Panc1 (cell line): ENCODE measurements at regions not wholly inside any gene's neighbourhood (a gene's known extent, or its start where the extent isn't known, plus 50 kb on each side); places are given as distances from the start of the nearest gene placed in this dataset.

Experiments used
- ATAC-seq: fragments of 200-7000 bp; cut with Tn5 transposase; 2 replicates; pipeline ENCODE4 v1.9.1; 2020; ENCODE audit warnings: mild to moderate bottlenecking, moderate library complexity
- BruUV-seq: library from RNA; stranded (reverse); fragments of 400-500 nt; replicated peaks from 2 replicates; lab custom pipeline; 2021; lab: Mats Ljungman, UMichigan
- CTCF ChIA-PET: fragments of 300-600 bp; sonication (Branson Sonifier 250); formaldehyde crosslinking; loops from one replicate; lab custom pipeline; 2022; ENCODE audit warnings: antibody characterized with exemption; lab: Charles Lee
- POLR2A ChIA-PET: fragments of 300-600 bp; sonication (Branson Sonifier 250); formaldehyde crosslinking; loops from one replicate; lab custom pipeline; 2022; ENCODE audit warnings: antibody characterized with exemption; lab: Charles Lee
- DNase-seq: peaks from one replicate; pipeline ENCODE4 v3.0.0-alpha.2; 2010; ENCODE audit warnings: low read depth, low spot score
- H3K27ac ChIP-seq: 2 replicates; pipeline ENCODE4 v1.5.1; 2011; ENCODE audit warnings: mild to moderate bottlenecking, low read length, inconsistent platforms
- H3K27me3 ChIP-seq: fragments of 200-500 bp; sonication (Bioruptor generic); 2 replicates; pipeline ENCODE4 v1.6.0; 2014; ENCODE audit warnings: low read length, inconsistent platforms; ENCODE audit not compliant: control insufficient read depth, insufficient read depth
- H3K36me3 ChIP-seq: fragments of 200-500 bp; sonication (Bioruptor generic); 2 replicates; pipeline ENCODE4 v1.5.1; 2014; ENCODE audit warnings: inconsistent platforms, mild to moderate bottlenecking, low read length, moderate library complexity; ENCODE audit not compliant: control insufficient read depth, insufficient read depth
- H3K4me1 ChIP-seq: 2 replicates; pipeline ENCODE4 v1.5.1; 2011; ENCODE audit warnings: inconsistent platforms, mild to moderate bottlenecking, low read length, moderate library complexity; ENCODE audit not compliant: control insufficient read depth, insufficient read depth
- H3K4me3 ChIP-seq, 2 experiments: 2 replicates each; pipeline ENCODE4 v1.5.1; 2011 to 2012; ENCODE audit warnings: low read depth in 2 of 2, low read length in 2 of 2, mild to moderate bottlenecking in 2 of 2, inconsistent platforms in 1 of 2, moderate library complexity in 1 of 2
- H3K9me3 ChIP-seq: fragments of 200-500 bp; sonication (Bioruptor generic); 2 replicates; pipeline ENCODE4 v1.5.1; 2014; ENCODE audit warnings: low read depth, mild to moderate bottlenecking, inconsistent platforms, low read length, moderate library complexity; ENCODE audit not compliant: control insufficient read depth, insufficient read depth
- POLR2AphosphoS5 ChIP-seq: IDR thresholded peaks from 2 replicates; pipeline ENCODE4 v1.6.1; 2012; ENCODE audit warnings: mild to moderate bottlenecking, low read depth, low read length, moderate library complexity
- SIN3A ChIP-seq: IDR thresholded peaks from 2 replicates; pipeline ENCODE4 v1.6.1; 2012; ENCODE audit warnings: low read depth, mild to moderate bottlenecking, low read length, moderate library complexity, borderline replicate concordance; ENCODE audit not compliant: insufficient read depth
- TCF7L2 ChIP-seq: IDR thresholded peaks from 2 replicates; pipeline ENCODE4 v1.6.1; 2011; ENCODE audit warnings: mild to moderate bottlenecking, low read depth, low read length, inconsistent platforms
- in situ Hi-C: cut with HindIII; loops from 2 replicates; pipeline ENCODE4 v1.10.0; 2016; ENCODE audit warnings: low sequenced_read_pairs, low pct_unique_long_range_greater_than_20kb
- intact Hi-C: fragments of 100-400 bp; cut with micrococcal nuclease; formaldehyde crosslinking; loops from one replicate; pipeline ENCODE4 v1.10.0; 2022; ENCODE audit not compliant: unreplicated experiment
- TF ChIP-seq, protein P1 (sequence below), 2 experiments: IDR thresholded peaks; 2 replicates each; pipeline ENCODE4 v1.6.1; 2011 to 2012; ENCODE audit warnings: low read depth in 2 of 2, control low read depth in 1 of 2, low read length in 1 of 2, mild to moderate bottlenecking in 1 of 2, moderate library complexity in 1 of 2; ENCODE audit not compliant: insufficient read depth in 1 of 2
- TF ChIP-seq, protein P2 (sequence below): fragments of 450-650 bp; IDR thresholded peaks from 2 replicates; pipeline ENCODE4 v1.5.1; 2017; ENCODE audit warnings: mild to moderate bottlenecking

GRCh38 chr20:50391444-50392137, 118.6 kb upstream of the PTPN1 start:
- in situ Hi-C loops (no loop called here), intact Hi-C loops (no loop called here)
- no peaks in the 10 kb centered on the region for H3K27me3 ChIP-seq
- no peaks in the 10 kb centered on the region for H3K9me3 ChIP-seq
- TF ChIP-seq, protein P1, sequence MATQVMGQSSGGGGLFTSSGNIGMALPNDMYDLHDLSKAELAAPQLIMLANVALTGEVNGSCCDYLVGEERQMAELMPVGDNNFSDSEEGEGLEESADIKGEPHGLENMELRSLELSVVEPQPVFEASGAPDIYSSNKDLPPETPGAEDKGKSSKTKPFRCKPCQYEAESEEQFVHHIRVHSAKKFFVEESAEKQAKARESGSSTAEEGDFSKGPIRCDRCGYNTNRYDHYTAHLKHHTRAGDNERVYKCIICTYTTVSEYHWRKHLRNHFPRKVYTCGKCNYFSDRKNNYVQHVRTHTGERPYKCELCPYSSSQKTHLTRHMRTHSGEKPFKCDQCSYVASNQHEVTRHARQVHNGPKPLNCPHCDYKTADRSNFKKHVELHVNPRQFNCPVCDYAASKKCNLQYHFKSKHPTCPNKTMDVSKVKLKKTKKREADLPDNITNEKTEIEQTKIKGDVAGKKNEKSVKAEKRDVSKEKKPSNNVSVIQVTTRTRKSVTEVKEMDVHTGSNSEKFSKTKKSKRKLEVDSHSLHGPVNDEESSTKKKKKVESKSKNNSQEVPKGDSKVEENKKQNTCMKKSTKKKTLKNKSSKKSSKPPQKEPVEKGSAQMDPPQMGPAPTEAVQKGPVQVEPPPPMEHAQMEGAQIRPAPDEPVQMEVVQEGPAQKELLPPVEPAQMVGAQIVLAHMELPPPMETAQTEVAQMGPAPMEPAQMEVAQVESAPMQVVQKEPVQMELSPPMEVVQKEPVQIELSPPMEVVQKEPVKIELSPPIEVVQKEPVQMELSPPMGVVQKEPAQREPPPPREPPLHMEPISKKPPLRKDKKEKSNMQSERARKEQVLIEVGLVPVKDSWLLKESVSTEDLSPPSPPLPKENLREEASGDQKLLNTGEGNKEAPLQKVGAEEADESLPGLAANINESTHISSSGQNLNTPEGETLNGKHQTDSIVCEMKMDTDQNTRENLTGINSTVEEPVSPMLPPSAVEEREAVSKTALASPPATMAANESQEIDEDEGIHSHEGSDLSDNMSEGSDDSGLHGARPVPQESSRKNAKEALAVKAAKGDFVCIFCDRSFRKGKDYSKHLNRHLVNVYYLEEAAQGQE (IDR thresholded peaks at IDR 0.05; ENCODE audit: insufficient read depth in 1 of 2, low read depth in 2 of 2, low read length in 1 of 2) = no peak
- TF ChIP-seq SIN3A = no peak
- TF ChIP-seq TCF7L2 = no peak
- TF ChIP-seq, protein P2, sequence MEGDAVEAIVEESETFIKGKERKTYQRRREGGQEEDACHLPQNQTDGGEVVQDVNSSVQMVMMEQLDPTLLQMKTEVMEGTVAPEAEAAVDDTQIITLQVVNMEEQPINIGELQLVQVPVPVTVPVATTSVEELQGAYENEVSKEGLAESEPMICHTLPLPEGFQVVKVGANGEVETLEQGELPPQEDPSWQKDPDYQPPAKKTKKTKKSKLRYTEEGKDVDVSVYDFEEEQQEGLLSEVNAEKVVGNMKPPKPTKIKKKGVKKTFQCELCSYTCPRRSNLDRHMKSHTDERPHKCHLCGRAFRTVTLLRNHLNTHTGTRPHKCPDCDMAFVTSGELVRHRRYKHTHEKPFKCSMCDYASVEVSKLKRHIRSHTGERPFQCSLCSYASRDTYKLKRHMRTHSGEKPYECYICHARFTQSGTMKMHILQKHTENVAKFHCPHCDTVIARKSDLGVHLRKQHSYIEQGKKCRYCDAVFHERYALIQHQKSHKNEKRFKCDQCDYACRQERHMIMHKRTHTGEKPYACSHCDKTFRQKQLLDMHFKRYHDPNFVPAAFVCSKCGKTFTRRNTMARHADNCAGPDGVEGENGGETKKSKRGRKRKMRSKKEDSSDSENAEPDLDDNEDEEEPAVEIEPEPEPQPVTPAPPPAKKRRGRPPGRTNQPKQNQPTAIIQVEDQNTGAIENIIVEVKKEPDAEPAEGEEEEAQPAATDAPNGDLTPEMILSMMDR = no peak
- TF ChIP-seq POLR2AphosphoS5 = no peak
- ATAC-seq = no peak
- no peaks in the 10 kb centered on the region; the same call in 1 of the 2 replicates for H3K4me1 ChIP-seq
- DNase-seq = no peak
- H3K4me3 ChIP-seq = no peak overlapping the region
- ChIA-PET POLR2A (no interaction called here), CTCF (no interaction called here)
- no peak overlapping the region for H3K27ac ChIP-seq
- BruUV-seq = no TSS peak
- H3K36me3 ChIP-seq = no peaks in the 10 kb centered on the region

- BruUV-seq = no TSS peak
- no peak overlapping the region for H3K4me3 ChIP-seq
- DNase-seq (no peak), ATAC-seq (no peak)
- intact Hi-C loops = no loop called here
- in situ Hi-C loops = no loop called here
- CTCF ChIA-PET = no interaction called here
- no peak overlapping the region for H3K27ac ChIP-seq
- POLR2A ChIA-PET = no interaction called here
- no peaks in the 10 kb centered on the region for H3K9me3 ChIP-seq
- H3K36me3 ChIP-seq = no peaks in the 10 kb centered on the region
- TF ChIP-seq POLR2AphosphoS5 = no peak
- TF ChIP-seq, protein P2 = no peak
- H3K4me1 ChIP-seq = no peaks in the 10 kb centered on the region; the same call in 1 of the 2 replicates
- no peaks in the 10 kb centered on the region for H3K27me3 ChIP-seq
Measured at GRCh38 chr20:50392138-50392866, 117.9 kb upstream of the PTPN1 start.
